ENCODE measurements at regions not wholly inside any gene's neighbourhood (a gene's known extent, or its start where the extent isn't known, plus 50 kb on each side); places are given as distances from the start of the nearest gene placed in this dataset.

GRCh38 chr6:97717086-97717485, 434.1 kb upstream of the MMS22L start:
- TF ChIP-seq EZH2 (IDR thresholded peaks at IDR 0.05; ENCODE audit: insufficient read depth, low read length) (no peak), CTCF (IDR thresholded peaks at IDR 0.05; ENCODE audit: insufficient read depth, low read depth, low read length) (no peak)
